Left lung (tissue), 4 donors: ENCODE measurements at regions not wholly inside any gene's neighbourhood (a gene's known extent, or its start where the extent isn't known, plus 50 kb on each side); places are given as distances from the start of the nearest gene placed in this dataset.
A peak's percentile ranks its signal among the peaks of the same experiment; 100 is the strongest.

Source experiments
- ATAC-seq: fragments of 200-7000 bp; cut with Tn5 transposase; one replicate; pipeline ENCODE4 v1.9.1; 2020; ENCODE audit warnings: moderate library complexity
- DNase-seq, 4 donors: peaks; one replicate each; pipeline ENCODE4 v3.0.0-alpha.2; 2013 to 2020
- H3K27ac ChIP-seq, 2 donors: fragments of 200-600 bp; sonication (generic) in 1 of 2; one replicate each; pipeline versions ENCODE4 v1.5.0 to v1.8.0; 2020 to 2021
- H3K27me3 ChIP-seq, 2 donors: fragments of 200-600 bp; sonication (generic) in 1 of 2; one replicate each; pipeline versions ENCODE4 v1.5.0 to v1.8.0; 2020 to 2021
- H3K36me3 ChIP-seq, 2 donors: fragments of 200-600 bp; sonication (generic) in 1 of 2; one replicate each; pipeline versions ENCODE4 v1.5.0 to v1.8.0; 2020 to 2021
- H3K4me1 ChIP-seq, 2 donors: fragments of 200-600 bp; one replicate each; pipeline ENCODE4 v1.8.0; 2021
- H3K4me3 ChIP-seq, 2 donors: fragments of 200-600 bp; sonication (generic) in 1 of 2; one replicate each; pipeline versions ENCODE4 v1.5.0 to v1.8.0; 2020 to 2021; ENCODE audit warnings: mild to moderate bottlenecking in 1 of 2
- H3K9me3 ChIP-seq, 2 donors: fragments of 200-600 bp; sonication (generic) in 1 of 2; one replicate each; pipeline versions ENCODE4 v1.5.0 to v1.8.0; 2020 to 2021
- intact Hi-C, 2 donors: fragments of 100-400 bp; cut with DNase I; formaldehyde crosslinking; loops; one replicate each; pipeline versions ENCODE4 v1.11.2 to v1.14.2; 2022
- TF ChIP-seq, protein P1 (sequence below), 2 donors: fragments of 200-600 bp; sonication (generic) in 1 of 2; IDR thresholded peaks; one replicate each; pipeline versions ENCODE4 v1.5.0 to v1.8.0; 2021; ENCODE audit warnings: antibody characterized with exemption in 2 of 2
- donor health status: DM: no; HTN: yes; CAD: no.
- donor health status: DM: no; HTN: no; CAD: no.

DNA sequence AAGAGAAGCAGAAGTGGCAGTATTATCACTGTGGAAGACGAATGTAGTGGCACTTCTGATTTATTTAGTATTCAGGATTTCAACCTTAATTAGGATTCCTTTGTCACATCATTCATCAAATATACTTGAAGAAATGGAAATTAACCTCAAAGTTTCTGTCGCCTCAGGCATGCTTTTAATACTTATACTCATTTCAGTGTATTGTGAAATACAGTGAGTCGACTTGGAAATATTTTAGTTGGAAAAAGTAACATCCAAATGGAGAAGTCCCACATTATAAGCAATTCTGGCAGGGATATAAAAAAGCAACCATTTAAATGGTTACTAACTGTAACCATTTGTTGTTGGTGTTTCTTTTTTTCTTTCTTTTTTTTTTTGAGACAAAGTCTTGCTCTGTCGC is 648.8 kb downstream of the ARL4A start:
- TF ChIP-seq, protein P1, sequence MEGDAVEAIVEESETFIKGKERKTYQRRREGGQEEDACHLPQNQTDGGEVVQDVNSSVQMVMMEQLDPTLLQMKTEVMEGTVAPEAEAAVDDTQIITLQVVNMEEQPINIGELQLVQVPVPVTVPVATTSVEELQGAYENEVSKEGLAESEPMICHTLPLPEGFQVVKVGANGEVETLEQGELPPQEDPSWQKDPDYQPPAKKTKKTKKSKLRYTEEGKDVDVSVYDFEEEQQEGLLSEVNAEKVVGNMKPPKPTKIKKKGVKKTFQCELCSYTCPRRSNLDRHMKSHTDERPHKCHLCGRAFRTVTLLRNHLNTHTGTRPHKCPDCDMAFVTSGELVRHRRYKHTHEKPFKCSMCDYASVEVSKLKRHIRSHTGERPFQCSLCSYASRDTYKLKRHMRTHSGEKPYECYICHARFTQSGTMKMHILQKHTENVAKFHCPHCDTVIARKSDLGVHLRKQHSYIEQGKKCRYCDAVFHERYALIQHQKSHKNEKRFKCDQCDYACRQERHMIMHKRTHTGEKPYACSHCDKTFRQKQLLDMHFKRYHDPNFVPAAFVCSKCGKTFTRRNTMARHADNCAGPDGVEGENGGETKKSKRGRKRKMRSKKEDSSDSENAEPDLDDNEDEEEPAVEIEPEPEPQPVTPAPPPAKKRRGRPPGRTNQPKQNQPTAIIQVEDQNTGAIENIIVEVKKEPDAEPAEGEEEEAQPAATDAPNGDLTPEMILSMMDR (IDR thresholded peaks at IDR 0.05) = no peak
- Histone ChIP-seq H3K27me3 (no peaks in the 10 kb centered on the region), H3K9me3 (no peaks in the 10 kb centered on the region), H3K27ac (no peak overlapping the region), H3K4me1 (no peaks in the 10 kb centered on the region), H3K4me3 (no peak overlapping the region), H3K36me3 (no peaks in the 10 kb centered on the region)
- ATAC-seq (no peak), DNase-seq (no peak)
- intact Hi-C loops = no loop called here

DNA sequence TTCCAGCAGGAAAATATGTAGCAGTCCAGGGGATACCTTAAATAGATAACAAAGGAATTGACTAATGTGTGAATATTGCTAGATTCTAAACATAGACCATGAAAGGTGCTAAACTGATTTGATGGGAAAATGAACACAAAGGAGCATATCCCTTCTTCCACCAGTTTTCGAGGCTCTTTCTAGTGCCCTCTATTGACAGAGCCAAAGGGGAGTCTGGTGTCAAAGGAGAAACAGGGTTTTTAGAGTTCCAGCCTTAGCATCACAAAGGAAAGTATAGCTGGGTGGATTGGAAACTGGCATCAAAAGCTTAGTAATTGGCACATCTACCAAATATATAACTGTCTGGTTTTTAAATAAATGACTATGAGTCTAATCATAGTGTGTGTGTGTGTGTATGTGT is 636.8 kb downstream of the ETV1 start:
- H3K36me3 ChIP-seq = no peaks in the 10 kb centered on the region
- H3K4me1 ChIP-seq = no peaks in the 10 kb centered on the region
- ATAC-seq (no peak), DNase-seq (no peak)
- no peaks in the 10 kb centered on the region for H3K27me3 ChIP-seq
- no peak overlapping the region for H3K27ac ChIP-seq
- intact Hi-C loops = no loop called here
- H3K4me3 ChIP-seq = no peak overlapping the region
- no peaks in the 10 kb centered on the region for H3K9me3 ChIP-seq
- TF ChIP-seq, protein P1 (IDR thresholded peaks at IDR 0.05) = no peak

DNA sequence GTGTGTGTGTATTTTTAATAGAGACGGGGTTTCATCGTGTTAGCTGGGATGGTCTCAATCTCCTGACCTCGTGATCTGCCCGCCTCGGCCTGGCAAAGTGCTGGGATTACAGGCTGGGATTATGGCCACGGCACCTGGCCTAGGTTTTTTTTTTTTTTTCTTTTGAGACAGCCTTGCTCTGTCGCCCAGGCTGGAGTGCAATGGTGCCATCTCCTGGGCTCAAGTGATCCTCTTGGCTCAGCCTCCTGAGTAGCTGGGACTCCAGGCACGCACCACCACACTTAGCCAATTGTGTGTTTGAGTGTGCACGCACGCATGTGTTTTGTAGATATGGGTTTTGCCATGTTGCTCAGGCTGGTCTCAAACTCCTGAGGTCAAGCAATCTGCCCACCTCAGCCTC is 629.8 kb downstream of the ETV1 start:
- no peaks in the 10 kb centered on the region for H3K27me3 ChIP-seq
- TF ChIP-seq, protein P1 (IDR thresholded peaks at IDR 0.05) = no peak
- DNase-seq = no peak
- no peaks in the 10 kb centered on the region for H3K36me3 ChIP-seq
- no peaks in the 10 kb centered on the region for H3K9me3 ChIP-seq
- H3K4me3 ChIP-seq = no peak overlapping the region
- H3K4me1 ChIP-seq = no peaks in the 10 kb centered on the region
- intact Hi-C loops = no loop called here
- no peak overlapping the region for H3K27ac ChIP-seq
- ATAC-seq = no peak

DNA sequence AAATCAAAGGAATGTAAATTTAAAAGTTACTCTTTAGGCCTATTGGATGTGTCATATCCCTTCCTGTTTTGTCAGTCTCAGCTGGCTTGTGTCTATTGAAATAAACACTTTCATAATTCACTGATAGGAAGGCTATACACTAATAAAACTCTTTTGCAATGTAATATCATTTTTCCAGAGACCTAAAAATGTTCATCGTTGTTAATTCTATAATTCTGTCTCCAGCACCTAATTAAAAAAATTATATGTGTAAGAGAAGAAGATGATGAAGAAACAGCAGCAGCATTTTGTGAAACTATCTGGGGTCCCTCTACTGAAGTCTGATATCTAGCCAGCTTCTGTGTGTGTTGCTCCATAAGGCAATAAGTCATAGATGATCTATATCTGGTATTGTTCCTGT is 602.7 kb downstream of the ETV1 start:
- DNase-seq (peak in 2 of 4 donors; percentile 22 to 42), ATAC-seq (no peak)
- H3K27ac ChIP-seq = no peak overlapping the region
- intact Hi-C loops = no loop called here
- H3K4me1 ChIP-seq = no peaks in the 10 kb centered on the region
- H3K4me3 ChIP-seq = no peak overlapping the region
- no peaks in the 10 kb centered on the region for H3K36me3 ChIP-seq
- no peaks in the 10 kb centered on the region for H3K9me3 ChIP-seq
- H3K27me3 ChIP-seq = no peaks in the 10 kb centered on the region
- TF ChIP-seq, protein P1 (IDR thresholded peaks at IDR 0.05) = no peak

DNA sequence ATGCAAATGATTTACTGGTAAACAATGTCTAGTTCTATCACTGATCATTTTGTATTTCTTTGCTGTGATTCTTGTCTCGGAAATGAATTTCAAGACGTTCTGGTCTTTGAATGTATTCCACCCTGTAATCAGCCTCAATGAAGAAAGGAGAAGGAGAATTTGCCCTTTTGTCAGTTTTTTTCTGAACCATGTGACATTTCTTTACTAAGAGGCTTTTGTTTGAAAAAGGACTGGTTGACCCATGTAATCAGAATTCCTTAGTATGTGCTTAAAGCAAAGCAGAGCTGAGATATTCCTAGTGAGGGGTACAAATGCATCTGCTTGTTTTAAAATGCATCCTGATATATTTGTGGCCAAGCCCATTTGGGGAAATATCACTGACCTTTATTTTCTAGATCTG is 581.6 kb downstream of the ETV1 start:
- Histone ChIP-seq H3K36me3 (no peaks in the 10 kb centered on the region), H3K9me3 (no peaks in the 10 kb centered on the region), H3K4me3 (no peak overlapping the region), H3K4me1 (no peaks in the 10 kb centered on the region), H3K27me3 (no peaks in the 10 kb centered on the region), H3K27ac (no peak overlapping the region)
- TF ChIP-seq, protein P1 (IDR thresholded peaks at IDR 0.05) = no peak
- DNase-seq = no peak
- intact Hi-C loops = no loop called here
- no peak for ATAC-seq
